ENCODE measurements at regions not wholly inside any gene's neighbourhood (a gene's known extent, or its start where the extent isn't known, plus 50 kb on each side); places are given as distances from the start of the nearest gene placed in this dataset.

DNA sequence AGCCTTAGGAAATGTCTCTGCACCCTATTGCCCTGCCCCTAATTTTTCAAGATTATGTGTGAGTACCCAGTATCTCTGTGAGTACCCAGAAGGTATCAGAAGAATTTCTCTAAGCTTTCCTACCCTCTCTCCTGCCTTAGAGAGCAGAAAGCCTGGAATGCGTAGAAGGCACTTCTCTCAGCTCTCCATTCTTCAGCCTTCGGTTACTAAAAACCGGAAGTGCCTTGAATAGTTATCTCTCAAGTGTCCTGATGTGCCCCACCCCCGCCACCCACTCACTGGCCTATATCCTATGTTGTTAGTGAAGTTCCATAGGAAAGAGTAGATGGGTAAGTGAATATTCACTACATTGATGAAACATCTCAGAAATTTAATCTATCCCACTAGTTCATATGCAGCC lies 210.7 kb upstream of the CDH10 start:
- H3K27ac ChIP-seq (ENCODE audit: low read length) = no peak overlapping the region
- H3K4me3 ChIP-seq (ENCODE audit: control insufficient read depth in 1 of 2, extremely low read depth in 1 of 2, low read length in 1 of 2) = no peak overlapping the region
- peaks cover 5 to 21% (median 18%) of the 10 kb centered on the region in 3 donors for H3K9me3 Mint-ChIP-seq
- no peaks in the 10 kb centered on the region for H3K9me3 ChIP-seq
- ChIA-PET CTCF (no interaction called here), POLR2A (no interaction called here)
- H3K4me1 ChIP-seq (ENCODE audit: control insufficient read depth in 1 of 2, extremely low read depth in 1 of 2, insufficient read depth in 2 of 2, low read length in 2 of 2) = no peaks in the 10 kb centered on the region
- WGBS (ENCODE audit: insufficient coverage) = 100% methylated on average over 1 of the region's 4 CpGs
- H3K27me3 Mint-ChIP-seq = no peaks in the 10 kb centered on the region
- no peak overlapping the region for H3K27ac Mint-ChIP-seq
- ATAC-seq (replicated peaks in 1 of 4) (no peak), DNase-seq (no peak)
- H3K4me3 Mint-ChIP-seq = no peak overlapping the region
- no peaks in the 10 kb centered on the region for H3K27me3 ChIP-seq (replicated peaks in 1 of 2; ENCODE audit: control insufficient read depth in 2 of 2, extremely low read depth in 1 of 2, insufficient read depth in 2 of 2, low read length in 1 of 2)
- no peaks in the 10 kb centered on the region for H3K36me3 Mint-ChIP-seq
- H3K36me3 ChIP-seq (ENCODE audit: control insufficient read depth in 2 of 2, extremely low read depth in 1 of 2, insufficient read depth in 1 of 2, low read length in 1 of 2) = no peaks in the 10 kb centered on the region
- H3K4me1 Mint-ChIP-seq = no peaks in the 10 kb centered on the region

- Mint-ChIP-seq H3K36me3 (no peaks in the 10 kb centered on the region), H3K27me3 (no peaks in the 10 kb centered on the region), H3K4me1 (no peaks in the 10 kb centered on the region), H3K4me3 (no peak overlapping the region), H3K9me3 (peaks cover 5 to 21% (median 18%) of the 10 kb centered on the region in 3 donors), H3K27ac (no peak overlapping the region)
- H3K27me3 ChIP-seq (replicated peaks in 1 of 2; ENCODE audit: control insufficient read depth in 2 of 2, extremely low read depth in 1 of 2, insufficient read depth in 2 of 2, low read length in 1 of 2) = no peaks in the 10 kb centered on the region
- H3K36me3 ChIP-seq (ENCODE audit: control insufficient read depth in 2 of 2, extremely low read depth in 1 of 2, insufficient read depth in 1 of 2, low read length in 1 of 2) = no peaks in the 10 kb centered on the region
- no CpG with 5 or more reads among the region's 1 CpG for WGBS (ENCODE audit: insufficient coverage)
- no peak for DNase-seq
- POLR2A ChIA-PET = no interaction called here
- no peak for ATAC-seq (replicated peaks in 1 of 4)
- H3K4me1 ChIP-seq (ENCODE audit: control insufficient read depth in 1 of 2, extremely low read depth in 1 of 2, insufficient read depth in 2 of 2, low read length in 2 of 2) = no peaks in the 10 kb centered on the region
- H3K9me3 ChIP-seq = no peaks in the 10 kb centered on the region
- no peak overlapping the region for H3K4me3 ChIP-seq (ENCODE audit: control insufficient read depth in 1 of 2, extremely low read depth in 1 of 2, low read length in 1 of 2)
- H3K27ac ChIP-seq (ENCODE audit: low read length) = no peak overlapping the region
- CTCF ChIA-PET = no interaction called here
Measured at GRCh38 chr5:24854850-24855249, 210.1 kb upstream of the CDH10 start.

DNA sequence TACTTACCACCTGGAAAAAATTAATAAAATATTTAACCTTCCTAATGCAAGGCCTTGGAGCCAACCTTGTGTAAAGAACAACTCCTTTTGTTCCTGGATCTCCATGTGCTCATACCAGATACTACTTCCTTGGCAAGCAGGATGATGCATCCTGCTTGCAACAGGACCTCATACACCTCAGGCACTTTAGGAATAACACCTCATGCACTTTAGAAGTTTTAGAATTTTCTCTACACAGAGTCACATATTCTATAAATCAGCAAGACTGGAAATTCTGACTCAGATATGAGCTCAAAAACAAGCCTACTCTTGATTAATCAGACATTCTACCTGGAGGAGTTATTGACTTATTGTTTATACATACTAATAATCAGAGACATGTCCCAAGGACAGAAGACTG lies 209.6 kb upstream of the CDH10 start:
- H3K4me3 Mint-ChIP-seq = no peak overlapping the region
- no peaks in the 10 kb centered on the region for H3K36me3 Mint-ChIP-seq
- H3K27ac Mint-ChIP-seq = no peak overlapping the region
- Histone ChIP-seq H3K4me1 (ENCODE audit: control insufficient read depth in 1 of 2, extremely low read depth in 1 of 2, insufficient read depth in 2 of 2, low read length in 2 of 2) (no peaks in the 10 kb centered on the region), H3K4me3 (ENCODE audit: control insufficient read depth in 1 of 2, extremely low read depth in 1 of 2, low read length in 1 of 2) (no peak overlapping the region), H3K27me3 (replicated peaks in 1 of 2; ENCODE audit: control insufficient read depth in 2 of 2, extremely low read depth in 1 of 2, insufficient read depth in 2 of 2, low read length in 1 of 2) (no peaks in the 10 kb centered on the region), H3K36me3 (ENCODE audit: control insufficient read depth in 2 of 2, extremely low read depth in 1 of 2, insufficient read depth in 1 of 2, low read length in 1 of 2) (no peaks in the 10 kb centered on the region), H3K27ac (ENCODE audit: low read length) (no peak overlapping the region), H3K9me3 (no peaks in the 10 kb centered on the region)
- H3K9me3 Mint-ChIP-seq = peaks cover 5 to 21% (median 18%) of the 10 kb centered on the region in 3 donors
- H3K4me1 Mint-ChIP-seq = no peaks in the 10 kb centered on the region
- no peaks in the 10 kb centered on the region for H3K27me3 Mint-ChIP-seq
- no peak for DNase-seq
- ATAC-seq (replicated peaks in 1 of 4) = no peak
- CTCF ChIA-PET = no interaction called here
- POLR2A ChIA-PET = no interaction called here

DNA sequence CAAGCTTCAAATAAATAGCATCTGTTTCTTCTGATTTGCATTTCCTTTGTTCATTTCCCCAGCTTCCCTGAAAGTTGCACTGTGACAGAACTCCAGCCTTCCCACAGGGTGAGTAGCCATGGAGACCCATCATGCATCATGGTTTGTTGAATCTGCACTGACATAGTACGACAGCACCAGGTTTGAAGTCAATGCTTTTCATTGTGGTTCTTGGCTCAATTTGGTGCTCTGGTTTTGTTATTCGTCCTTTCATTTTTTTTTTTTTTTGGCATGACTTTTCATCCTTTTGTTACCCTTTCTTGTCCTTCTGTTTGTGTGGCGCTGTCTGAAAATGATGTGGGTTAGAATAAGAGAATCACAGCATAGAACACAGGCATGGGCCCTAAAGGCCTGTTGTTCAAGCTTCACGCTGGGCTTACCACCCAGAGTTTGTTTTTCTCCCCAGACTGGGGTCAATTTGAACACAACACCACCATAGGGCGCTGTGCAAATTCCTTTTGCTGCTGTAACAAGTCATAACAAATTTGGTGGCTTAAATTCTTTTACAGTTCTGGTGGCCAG lies 206.2 kb upstream of the CDH10 start:
- ATAC-seq (replicated peaks in 1 of 4) (no peak), DNase-seq (no peak)
- ChIA-PET POLR2A (no interaction called here), CTCF (no interaction called here)
- Histone ChIP-seq H3K4me1 (ENCODE audit: control insufficient read depth in 1 of 2, extremely low read depth in 1 of 2, insufficient read depth in 2 of 2, low read length in 2 of 2) (no peaks in the 10 kb centered on the region), H3K27ac (ENCODE audit: low read length) (no peak overlapping the region), H3K27me3 (replicated peaks in 1 of 2; ENCODE audit: control insufficient read depth in 2 of 2, extremely low read depth in 1 of 2, insufficient read depth in 2 of 2, low read length in 1 of 2) (no peaks in the 10 kb centered on the region), H3K4me3 (ENCODE audit: control insufficient read depth in 1 of 2, extremely low read depth in 1 of 2, low read length in 1 of 2) (no peak overlapping the region), H3K9me3 (no peaks in the 10 kb centered on the region), H3K36me3 (ENCODE audit: control insufficient read depth in 2 of 2, extremely low read depth in 1 of 2, insufficient read depth in 1 of 2, low read length in 1 of 2) (no peaks in the 10 kb centered on the region)
- Mint-ChIP-seq H3K9me3 (peaks cover 9 to 32% (median 30%) of the 10 kb centered on the region in 3 donors), H3K36me3 (no peaks in the 10 kb centered on the region), H3K27ac (no peak overlapping the region), H3K27me3 (no peaks in the 10 kb centered on the region), H3K4me1 (no peaks in the 10 kb centered on the region), H3K4me3 (no peak overlapping the region)
- 72% methylated on average over 2 of the region's 5 CpGs for WGBS (ENCODE audit: insufficient coverage)

DNA sequence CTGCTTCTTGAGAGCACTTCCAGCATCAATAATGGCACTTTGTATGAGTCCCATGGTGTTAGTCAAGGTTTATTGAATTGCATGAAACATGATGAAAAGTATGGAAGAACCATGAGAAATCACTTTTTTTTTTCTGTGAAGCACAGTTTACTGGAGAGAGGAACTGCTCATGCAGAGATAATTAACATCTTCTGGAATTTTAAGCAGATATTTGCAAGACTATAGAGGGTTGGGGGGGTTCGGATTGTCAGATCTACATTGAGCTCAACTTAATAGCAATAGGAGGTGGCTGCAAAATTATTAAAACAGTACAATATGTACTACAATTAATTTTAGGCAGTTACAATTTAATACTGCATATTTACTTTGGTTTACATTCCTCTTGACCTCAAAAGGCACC lies 204.4 kb upstream of the CDH10 start:
- H3K4me1 ChIP-seq (ENCODE audit: control insufficient read depth in 1 of 2, extremely low read depth in 1 of 2, insufficient read depth in 2 of 2, low read length in 2 of 2) = no peaks in the 10 kb centered on the region
- peaks cover 4 to 25% (median 18%) of the 10 kb centered on the region in 3 donors for H3K9me3 Mint-ChIP-seq
- no peak overlapping the region for H3K4me3 Mint-ChIP-seq
- no peaks in the 10 kb centered on the region for H3K36me3 Mint-ChIP-seq
- no peaks in the 10 kb centered on the region for H3K4me1 Mint-ChIP-seq
- H3K4me3 ChIP-seq (ENCODE audit: control insufficient read depth in 1 of 2, extremely low read depth in 1 of 2, low read length in 1 of 2) = no peak overlapping the region
- no peak overlapping the region for H3K27ac ChIP-seq (ENCODE audit: low read length)
- CTCF ChIA-PET = no interaction called here
- ATAC-seq (replicated peaks in 1 of 4) (no peak), DNase-seq (no peak)
- POLR2A ChIA-PET = interaction anchor here in 1 of 2 donors (0.5 kb wide), 1 partner anchor 1818 kb away, joined by 3 read pairs; no protein-coding TSS in a partner anchor
- no peak overlapping the region for H3K27ac Mint-ChIP-seq
- H3K27me3 ChIP-seq (replicated peaks in 1 of 2; ENCODE audit: control insufficient read depth in 2 of 2, extremely low read depth in 1 of 2, insufficient read depth in 2 of 2, low read length in 1 of 2) = no peaks in the 10 kb centered on the region
- no peaks in the 10 kb centered on the region for H3K27me3 Mint-ChIP-seq
- no CpG with 5 or more reads among the region's 1 CpG for WGBS (ENCODE audit: insufficient coverage)
- no peaks in the 10 kb centered on the region for H3K36me3 ChIP-seq (ENCODE audit: control insufficient read depth in 2 of 2, extremely low read depth in 1 of 2, insufficient read depth in 1 of 2, low read length in 1 of 2)
- no peaks in the 10 kb centered on the region for H3K9me3 ChIP-seq

GRCh38 chr5:24831989-24832388 lies 187.2 kb upstream of the CDH10 start:
- no peak overlapping the region for H3K4me3 ChIP-seq (ENCODE audit: control insufficient read depth in 1 of 2, extremely low read depth in 1 of 2, low read length in 1 of 2)
- H3K9me3 Mint-ChIP-seq = peaks cover 18 to 27% (median 20%) of the 10 kb centered on the region in 3 donors
- H3K36me3 ChIP-seq (ENCODE audit: control insufficient read depth in 2 of 2, extremely low read depth in 1 of 2, insufficient read depth in 1 of 2, low read length in 1 of 2) = no peaks in the 10 kb centered on the region
- DNase-seq = no peak
- H3K4me3 Mint-ChIP-seq = no peak overlapping the region
- ChIA-PET POLR2A (no interaction called here), CTCF (no interaction called here)
- H3K27ac Mint-ChIP-seq = no peak overlapping the region
- ATAC-seq (replicated peaks in 1 of 4) = no peak
- H3K36me3 Mint-ChIP-seq = no peaks in the 10 kb centered on the region
- no peaks in the 10 kb centered on the region for H3K27me3 Mint-ChIP-seq
- 82% methylated on average over 2 of the region's 5 CpGs for WGBS (ENCODE audit: insufficient coverage)
- no peaks in the 10 kb centered on the region for H3K4me1 Mint-ChIP-seq
- no peaks in the 10 kb centered on the region for H3K9me3 ChIP-seq
- H3K27me3 ChIP-seq (replicated peaks in 1 of 2; ENCODE audit: control insufficient read depth in 2 of 2, extremely low read depth in 1 of 2, insufficient read depth in 2 of 2, low read length in 1 of 2) = no peaks in the 10 kb centered on the region
- H3K27ac ChIP-seq (ENCODE audit: low read length) = no peak overlapping the region
- no peaks in the 10 kb centered on the region for H3K4me1 ChIP-seq (ENCODE audit: control insufficient read depth in 1 of 2, extremely low read depth in 1 of 2, insufficient read depth in 2 of 2, low read length in 2 of 2)

DNA sequence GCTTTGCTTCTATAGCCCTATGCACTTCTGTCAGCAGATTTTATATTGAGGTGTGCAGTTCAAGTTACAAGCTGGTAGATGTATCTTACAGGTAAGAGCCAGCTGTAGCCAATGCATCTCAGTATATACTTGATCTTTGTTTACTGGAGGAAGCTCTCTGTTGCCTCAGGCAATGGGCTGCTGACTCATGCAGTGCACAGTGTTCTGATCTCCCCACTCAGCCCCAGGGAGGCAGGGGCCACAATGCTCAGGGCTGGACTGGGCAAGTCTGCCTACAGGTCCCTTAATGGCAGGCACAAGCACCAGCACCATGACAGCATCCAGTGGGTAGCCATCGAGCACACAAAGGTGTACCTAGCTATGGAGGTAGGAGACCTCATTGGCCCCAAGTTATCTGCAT lies 178.8 kb upstream of the CDH10 start:
- 78% methylated on average over 1 of the region's 1 CpG for WGBS (ENCODE audit: insufficient coverage)
- Mint-ChIP-seq H3K4me1 (no peaks in the 10 kb centered on the region), H3K36me3 (no peaks in the 10 kb centered on the region), H3K9me3 (peaks cover 17 to 42% (median 33%) of the 10 kb centered on the region in 3 donors), H3K27ac (no peak overlapping the region), H3K27me3 (no peaks in the 10 kb centered on the region), H3K4me3 (no peak overlapping the region)
- ATAC-seq (replicated peaks in 1 of 4) (no peak), DNase-seq (no peak)
- H3K36me3 ChIP-seq (ENCODE audit: control insufficient read depth in 2 of 2, extremely low read depth in 1 of 2, insufficient read depth in 1 of 2, low read length in 1 of 2) = no peaks in the 10 kb centered on the region
- H3K27me3 ChIP-seq (replicated peaks in 1 of 2; ENCODE audit: control insufficient read depth in 2 of 2, extremely low read depth in 1 of 2, insufficient read depth in 2 of 2, low read length in 1 of 2) = no peaks in the 10 kb centered on the region
- CTCF ChIA-PET = interaction anchor here in 1 of 2 donors (0.5 kb wide), 1 partner anchor 138 kb away, joined by 3 read pairs; no protein-coding TSS in a partner anchor
- no peak overlapping the region for H3K4me3 ChIP-seq (ENCODE audit: control insufficient read depth in 1 of 2, extremely low read depth in 1 of 2, low read length in 1 of 2)
- no peaks in the 10 kb centered on the region for H3K4me1 ChIP-seq (ENCODE audit: control insufficient read depth in 1 of 2, extremely low read depth in 1 of 2, insufficient read depth in 2 of 2, low read length in 2 of 2)
- H3K27ac ChIP-seq (ENCODE audit: low read length) = no peak overlapping the region
- POLR2A ChIA-PET = no interaction called here
- no peaks in the 10 kb centered on the region for H3K9me3 ChIP-seq
